ENCODE measurements at regions not wholly inside any gene's neighbourhood (a gene's known extent, or its start where the extent isn't known, plus 50 kb on each side); places are given as distances from the start of the nearest gene placed in this dataset.

DNA sequence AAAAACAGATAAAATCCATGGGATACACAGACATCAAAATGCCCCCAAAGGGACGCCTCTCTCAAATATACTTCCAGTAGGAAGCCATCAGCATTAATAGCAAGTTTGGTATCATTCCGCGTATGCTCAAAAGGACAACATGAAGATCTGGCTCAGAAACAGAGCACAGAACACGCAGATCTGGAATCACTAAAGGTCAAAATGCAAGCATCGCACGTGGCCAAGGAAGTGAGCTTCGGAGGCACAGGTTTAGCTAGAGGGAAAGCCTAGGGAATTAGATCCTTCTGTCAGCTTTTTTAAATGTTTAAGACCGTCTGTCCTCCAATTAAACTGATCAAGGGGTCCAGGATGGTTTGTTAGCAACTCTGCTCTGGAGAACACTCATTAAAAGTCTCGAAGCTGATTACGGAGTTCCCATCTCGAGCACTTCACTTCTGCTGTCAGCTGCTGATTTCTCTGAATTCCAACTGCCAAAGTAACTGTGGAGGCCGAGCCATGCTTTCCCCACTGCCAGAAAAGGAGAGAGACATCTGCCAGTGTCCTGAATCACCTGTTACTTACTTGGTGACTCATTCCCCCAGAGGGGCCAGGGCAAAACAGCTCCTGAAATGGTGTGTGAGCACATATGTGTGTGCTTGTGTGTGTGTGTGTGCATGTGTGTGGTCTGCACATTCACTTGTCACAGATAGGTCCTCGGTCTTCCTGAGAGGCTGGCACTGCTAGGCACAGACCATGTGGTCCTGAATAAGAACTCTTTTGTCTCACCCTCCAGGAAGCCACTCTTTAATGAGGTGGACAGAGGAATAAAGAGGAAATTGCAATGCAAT, 177.7 kb upstream of the PPARGC1A start:
- H3K4me3 ChIP-seq (ENCODE audit: low read length) = no peak overlapping the region
- H3K27me3 ChIP-seq (ENCODE audit: control insufficient read depth, insufficient read depth, low read length) = no peaks in the 10 kb centered on the region
- H3K4me1 ChIP-seq (ENCODE audit: control insufficient read depth, insufficient read depth, low read length) = no peaks in the 10 kb centered on the region
- no peaks in the 10 kb centered on the region for H3K9me3 ChIP-seq (ENCODE audit: control insufficient read depth, low read length)
- no peak overlapping the region for H3K9ac ChIP-seq (ENCODE audit: low read length)
- H3K36me3 ChIP-seq (ENCODE audit: control insufficient read depth, insufficient read depth, low read length) = no peaks in the 10 kb centered on the region

DNA sequence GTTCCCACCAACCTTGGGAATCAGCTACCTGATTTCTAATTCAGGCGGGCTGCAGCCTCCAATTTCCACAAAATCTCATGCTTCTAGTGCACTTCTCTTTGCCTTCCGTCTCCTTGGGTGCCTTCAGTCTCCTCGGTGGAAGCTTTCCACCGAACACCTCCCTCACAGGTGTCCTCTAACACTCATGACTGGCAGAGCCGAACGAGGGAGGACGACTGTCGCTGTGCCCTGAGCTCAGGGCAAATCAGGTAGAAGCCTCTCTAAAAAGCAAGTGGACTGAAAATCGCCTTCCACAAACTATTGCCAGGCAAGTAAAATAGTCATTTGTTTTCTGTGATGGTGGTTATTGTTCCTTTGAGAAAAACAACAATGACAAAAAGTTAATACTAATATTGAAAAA, 176.1 kb upstream of the PPARGC1A start:
- Histone ChIP-seq H3K4me1 (ENCODE audit: control insufficient read depth, insufficient read depth, low read length) (no peaks in the 10 kb centered on the region), H3K36me3 (ENCODE audit: control insufficient read depth, insufficient read depth, low read length) (no peaks in the 10 kb centered on the region), H3K4me3 (ENCODE audit: low read length) (no peak overlapping the region), H3K9ac (ENCODE audit: low read length) (no peak overlapping the region), H3K27me3 (ENCODE audit: control insufficient read depth, insufficient read depth, low read length) (no peaks in the 10 kb centered on the region), H3K9me3 (ENCODE audit: control insufficient read depth, low read length) (no peaks in the 10 kb centered on the region)

DNA sequence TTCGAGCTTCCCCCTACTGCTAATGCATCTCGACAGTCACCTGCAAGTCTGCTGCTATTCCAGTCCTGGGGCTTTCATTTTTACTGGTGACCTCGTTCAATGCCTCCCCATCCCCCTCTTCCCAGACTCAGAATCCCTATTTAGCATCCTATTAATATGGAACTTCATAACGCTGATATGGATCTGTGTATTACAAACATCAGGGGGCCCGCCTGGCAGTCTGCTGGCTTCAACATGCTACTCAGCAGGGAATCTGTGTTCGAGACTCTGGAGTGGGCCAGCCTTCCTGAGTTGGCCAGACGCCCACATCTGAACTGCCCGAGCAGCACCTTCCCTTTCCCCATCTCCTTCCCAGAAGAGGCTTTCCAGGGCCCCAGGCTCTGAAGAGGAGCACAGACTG, 173.9 kb upstream of the PPARGC1A start:
- Histone ChIP-seq H3K36me3 (ENCODE audit: control insufficient read depth, insufficient read depth, low read length) (no peaks in the 10 kb centered on the region), H3K4me1 (ENCODE audit: control insufficient read depth, insufficient read depth, low read length) (no peaks in the 10 kb centered on the region), H3K4me3 (ENCODE audit: low read length) (no peak overlapping the region), H3K9ac (ENCODE audit: low read length) (no peak overlapping the region), H3K9me3 (ENCODE audit: control insufficient read depth, low read length) (no peaks in the 10 kb centered on the region), H3K27me3 (ENCODE audit: control insufficient read depth, insufficient read depth, low read length) (no peaks in the 10 kb centered on the region)

DNA sequence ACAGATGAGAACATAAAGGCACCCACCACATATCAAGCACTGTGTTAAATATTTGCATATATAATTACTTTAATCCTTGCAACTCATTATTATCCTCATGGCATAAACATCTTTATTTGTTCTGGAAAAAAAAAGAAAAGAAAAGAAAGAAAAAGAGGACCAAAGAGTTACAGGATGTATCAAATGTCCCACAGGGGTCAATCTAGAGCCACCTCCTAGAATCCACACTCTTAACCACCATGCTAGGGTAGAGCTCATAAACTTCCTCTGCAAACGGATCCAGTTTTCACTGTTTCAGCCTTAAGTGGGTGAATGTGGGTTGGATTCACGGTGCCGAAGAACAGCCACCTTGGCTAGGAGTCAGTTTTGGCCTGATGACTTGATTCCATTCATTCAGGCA, 171.1 kb upstream of the PPARGC1A start:
- Histone ChIP-seq H3K9me3 (ENCODE audit: control insufficient read depth, low read length) (no peaks in the 10 kb centered on the region), H3K4me3 (ENCODE audit: low read length) (no peak overlapping the region), H3K9ac (ENCODE audit: low read length) (no peak overlapping the region), H3K36me3 (ENCODE audit: control insufficient read depth, insufficient read depth, low read length) (no peaks in the 10 kb centered on the region), H3K4me1 (ENCODE audit: control insufficient read depth, insufficient read depth, low read length) (no peaks in the 10 kb centered on the region), H3K27me3 (ENCODE audit: control insufficient read depth, insufficient read depth, low read length) (no peaks in the 10 kb centered on the region)

DNA sequence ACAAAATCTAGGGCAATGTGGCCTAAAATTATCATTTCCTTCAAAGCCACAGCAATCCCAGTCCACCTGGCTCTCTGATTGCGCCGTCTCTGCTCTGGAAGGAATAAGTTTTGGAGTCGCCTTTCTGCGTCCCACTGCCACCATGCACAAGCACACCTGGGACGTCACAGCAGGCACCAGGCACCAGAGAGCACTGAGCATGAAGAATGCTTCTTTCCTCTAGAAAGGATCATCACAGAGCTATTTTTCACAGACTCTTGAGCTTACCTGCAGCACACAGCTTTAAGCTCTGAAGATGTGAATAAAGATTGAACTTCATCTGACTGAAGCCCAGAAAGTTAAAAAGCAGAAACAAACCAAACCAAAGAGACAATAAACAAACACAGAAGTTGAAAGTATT, 170.0 kb upstream of the PPARGC1A start:
- Histone ChIP-seq H3K36me3 (ENCODE audit: control insufficient read depth, insufficient read depth, low read length) (no peaks in the 10 kb centered on the region), H3K4me3 (ENCODE audit: low read length) (no peak overlapping the region), H3K27me3 (ENCODE audit: control insufficient read depth, insufficient read depth, low read length) (no peaks in the 10 kb centered on the region), H3K9me3 (ENCODE audit: control insufficient read depth, low read length) (no peaks in the 10 kb centered on the region), H3K4me1 (ENCODE audit: control insufficient read depth, insufficient read depth, low read length) (no peaks in the 10 kb centered on the region), H3K9ac (ENCODE audit: low read length) (no peak overlapping the region)

DNA sequence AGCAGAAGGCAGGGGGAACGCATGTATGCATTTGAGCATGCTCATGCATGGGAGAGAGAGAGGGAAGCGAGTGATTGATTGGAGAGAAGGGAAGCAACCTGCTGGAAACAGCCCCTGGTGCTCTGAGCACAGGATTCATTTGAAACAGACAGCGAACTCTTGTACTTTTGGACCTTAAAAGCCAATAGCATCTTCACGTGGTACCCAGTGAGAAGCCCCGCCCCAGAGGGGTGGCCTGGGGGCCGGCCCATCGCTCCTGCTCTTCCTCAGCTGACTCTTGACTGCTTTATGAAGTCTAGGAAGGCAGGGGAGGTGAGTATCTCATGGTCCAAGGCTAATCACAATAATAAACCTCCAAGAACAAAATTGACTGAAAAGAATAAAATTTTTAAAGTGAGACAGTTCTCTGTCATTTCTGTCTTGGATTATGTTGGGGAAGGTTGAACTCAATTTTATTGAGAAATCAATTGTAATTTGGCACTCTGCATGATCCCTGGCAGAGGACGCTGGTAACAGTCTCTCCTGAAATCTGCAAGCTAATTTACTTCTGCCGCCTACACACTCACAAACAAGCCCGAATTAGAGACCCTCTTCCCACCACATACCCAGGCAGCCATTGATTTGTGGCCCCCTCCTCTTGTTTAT, 168.2 kb upstream of the PPARGC1A start:
- Histone ChIP-seq H3K36me3 (ENCODE audit: control insufficient read depth, insufficient read depth, low read length) (no peaks in the 10 kb centered on the region), H3K4me3 (ENCODE audit: low read length) (no peak overlapping the region), H3K9ac (ENCODE audit: low read length) (no peak overlapping the region), H3K9me3 (ENCODE audit: control insufficient read depth, low read length) (no peaks in the 10 kb centered on the region), H3K27me3 (ENCODE audit: control insufficient read depth, insufficient read depth, low read length) (no peaks in the 10 kb centered on the region), H3K4me1 (ENCODE audit: control insufficient read depth, insufficient read depth, low read length) (no peaks in the 10 kb centered on the region)

DNA sequence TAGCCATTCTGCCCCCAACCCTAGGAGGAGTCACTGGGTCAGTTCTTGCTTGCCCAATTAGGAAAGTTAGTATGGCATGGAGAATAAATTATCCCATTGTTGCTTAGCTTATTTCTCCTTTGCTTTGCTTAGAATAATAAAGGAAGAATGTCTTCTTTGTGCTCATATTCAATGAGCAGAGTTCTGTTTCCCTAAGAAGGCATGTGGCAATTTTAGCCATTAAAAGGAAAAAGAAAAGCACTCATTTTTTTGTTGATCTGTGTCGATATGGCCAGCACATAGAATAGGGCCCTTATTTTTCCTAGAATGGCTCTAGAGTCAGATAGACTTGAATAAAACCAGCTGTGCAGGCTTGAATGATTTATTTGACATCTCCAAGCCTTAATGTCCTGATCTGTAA, 166.4 kb upstream of the PPARGC1A start:
- H3K36me3 ChIP-seq (ENCODE audit: control insufficient read depth, insufficient read depth, low read length) = no peaks in the 10 kb centered on the region
- no peak overlapping the region for H3K4me3 ChIP-seq (ENCODE audit: low read length)
- no peaks in the 10 kb centered on the region for H3K9me3 ChIP-seq (ENCODE audit: control insufficient read depth, low read length)
- no peak overlapping the region for H3K9ac ChIP-seq (ENCODE audit: low read length)
- no peaks in the 10 kb centered on the region for H3K4me1 ChIP-seq (ENCODE audit: control insufficient read depth, insufficient read depth, low read length)
- no peaks in the 10 kb centered on the region for H3K27me3 ChIP-seq (ENCODE audit: control insufficient read depth, insufficient read depth, low read length)

DNA sequence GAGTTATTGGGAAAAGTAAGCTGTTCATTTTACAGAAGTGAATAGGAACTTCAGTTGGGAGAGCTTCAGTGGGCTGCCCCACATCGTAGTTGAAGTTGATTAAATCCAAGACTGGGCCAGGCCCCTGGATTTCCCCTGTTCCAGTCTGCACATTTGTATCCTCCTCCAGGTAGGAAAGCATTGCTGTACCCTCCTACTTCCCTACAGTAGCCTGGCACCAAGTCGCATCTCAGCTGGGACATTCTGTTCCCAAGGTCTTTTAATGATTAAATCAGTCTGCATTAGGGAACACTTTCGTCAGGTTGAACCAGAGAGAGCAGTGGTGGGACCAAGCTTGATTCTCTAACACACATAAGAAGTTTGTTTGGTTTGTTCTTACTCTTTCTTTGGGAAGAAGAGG, 165.8 kb upstream of the PPARGC1A start:
- no peak overlapping the region for H3K9ac ChIP-seq (ENCODE audit: low read length)
- H3K36me3 ChIP-seq (ENCODE audit: control insufficient read depth, insufficient read depth, low read length) = no peaks in the 10 kb centered on the region
- H3K27me3 ChIP-seq (ENCODE audit: control insufficient read depth, insufficient read depth, low read length) = no peaks in the 10 kb centered on the region
- H3K4me1 ChIP-seq (ENCODE audit: control insufficient read depth, insufficient read depth, low read length) = no peaks in the 10 kb centered on the region
- no peaks in the 10 kb centered on the region for H3K9me3 ChIP-seq (ENCODE audit: control insufficient read depth, low read length)
- no peak overlapping the region for H3K4me3 ChIP-seq (ENCODE audit: low read length)

DNA sequence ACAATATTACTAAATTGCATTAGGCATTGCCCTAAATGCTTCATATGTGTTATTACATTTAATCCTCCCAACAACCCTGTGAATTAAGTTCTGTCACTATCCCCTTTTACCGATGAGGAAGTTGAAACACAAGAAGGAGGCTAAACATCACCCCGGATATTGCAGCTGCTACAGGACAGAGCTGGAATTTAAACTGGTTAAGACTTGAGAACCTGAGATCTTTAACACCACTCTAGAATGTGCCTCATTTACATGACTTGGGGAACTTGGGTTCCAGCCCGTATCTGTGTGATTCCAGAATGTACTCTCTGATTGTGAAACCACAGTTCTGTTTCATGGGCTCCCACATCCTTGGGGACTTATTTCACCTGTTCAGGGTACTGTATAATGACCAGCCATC, 165.1 kb upstream of the PPARGC1A start:
- no peaks in the 10 kb centered on the region for H3K9me3 ChIP-seq (ENCODE audit: control insufficient read depth, low read length)
- no peaks in the 10 kb centered on the region for H3K36me3 ChIP-seq (ENCODE audit: control insufficient read depth, insufficient read depth, low read length)
- H3K27me3 ChIP-seq (ENCODE audit: control insufficient read depth, insufficient read depth, low read length) = no peaks in the 10 kb centered on the region
- H3K4me3 ChIP-seq (ENCODE audit: low read length) = no peak overlapping the region
- no peak overlapping the region for H3K9ac ChIP-seq (ENCODE audit: low read length)
- no peaks in the 10 kb centered on the region for H3K4me1 ChIP-seq (ENCODE audit: control insufficient read depth, insufficient read depth, low read length)

DNA sequence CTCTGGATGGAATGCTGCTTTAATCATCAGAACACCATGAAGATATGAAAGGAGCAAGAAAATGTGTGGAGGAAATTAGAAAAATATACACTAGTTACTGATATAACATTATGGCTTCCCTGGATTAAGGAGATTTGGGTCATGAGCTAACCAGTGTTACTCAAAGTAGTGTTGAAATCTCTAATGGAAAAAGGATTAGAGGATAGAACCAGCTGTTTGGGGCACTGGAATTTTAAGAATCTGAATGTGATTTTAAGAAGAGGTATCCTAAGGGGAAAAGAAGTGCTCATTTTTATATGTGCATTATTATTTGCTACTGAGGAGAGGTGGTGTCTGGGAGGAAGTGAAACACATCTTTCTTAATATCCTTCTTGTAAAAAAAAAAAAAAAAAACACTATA, 164.1 kb upstream of the PPARGC1A start:
- Histone ChIP-seq H3K9ac (ENCODE audit: low read length) (no peak overlapping the region), H3K36me3 (ENCODE audit: control insufficient read depth, insufficient read depth, low read length) (no peaks in the 10 kb centered on the region), H3K27me3 (ENCODE audit: control insufficient read depth, insufficient read depth, low read length) (no peaks in the 10 kb centered on the region), H3K4me3 (ENCODE audit: low read length) (no peak overlapping the region), H3K4me1 (ENCODE audit: control insufficient read depth, insufficient read depth, low read length) (no peaks in the 10 kb centered on the region), H3K9me3 (ENCODE audit: control insufficient read depth, low read length) (no peaks in the 10 kb centered on the region)

DNA sequence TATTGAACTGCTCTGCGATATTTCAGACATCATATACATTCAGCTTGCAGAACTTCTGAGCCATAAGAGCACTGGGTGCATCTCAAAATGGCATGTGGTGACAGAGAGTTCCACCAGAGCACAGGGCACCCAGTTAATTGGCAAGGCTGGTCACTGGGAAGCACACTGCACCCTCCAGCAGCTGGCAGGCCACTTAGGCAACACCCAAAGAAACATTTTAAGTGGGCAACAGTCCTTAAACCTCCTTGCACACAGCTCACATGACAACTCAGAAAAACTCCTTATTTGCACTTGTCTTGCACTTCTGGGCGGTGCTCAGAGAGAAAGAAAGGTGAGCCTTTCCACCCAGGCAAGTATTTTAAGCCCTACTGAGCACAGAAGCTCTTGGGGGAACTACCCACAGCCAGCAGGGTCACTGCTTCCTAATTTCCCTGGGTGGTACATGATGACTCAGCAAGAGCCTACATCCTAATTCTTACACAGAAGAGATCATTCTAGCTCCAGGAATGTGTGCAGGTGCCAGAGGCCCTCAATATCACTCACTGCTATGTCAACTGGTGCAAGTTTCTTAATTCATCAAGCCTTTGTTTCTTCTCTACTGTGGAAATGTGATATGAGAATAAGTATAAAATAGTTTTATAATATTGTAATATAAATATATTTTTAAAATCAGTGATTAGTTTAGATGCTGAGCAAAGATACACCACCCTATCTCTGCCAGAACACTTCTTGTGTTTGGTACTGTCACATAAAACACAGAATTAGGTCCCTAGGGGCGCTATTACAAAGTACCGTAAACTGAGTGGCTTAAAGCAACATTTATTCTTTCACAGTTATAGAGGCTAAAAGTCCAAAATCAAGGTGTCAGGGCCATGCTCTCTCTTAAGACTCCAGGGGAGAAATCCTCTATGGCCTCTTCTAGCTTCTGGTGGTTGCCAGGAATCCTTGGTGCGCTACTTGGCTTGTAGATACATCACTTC, 155.1 kb upstream of the PPARGC1A start:
- no peaks in the 10 kb centered on the region for H3K9me3 ChIP-seq (ENCODE audit: control insufficient read depth, low read length)
- H3K27me3 ChIP-seq (ENCODE audit: control insufficient read depth, insufficient read depth, low read length) = no peaks in the 10 kb centered on the region
- no peak overlapping the region for H3K4me3 ChIP-seq (ENCODE audit: low read length)
- H3K4me1 ChIP-seq (ENCODE audit: control insufficient read depth, insufficient read depth, low read length) = no peaks in the 10 kb centered on the region
- H3K9ac ChIP-seq (ENCODE audit: low read length) = no peak overlapping the region
- no peaks in the 10 kb centered on the region for H3K36me3 ChIP-seq (ENCODE audit: control insufficient read depth, insufficient read depth, low read length)

DNA sequence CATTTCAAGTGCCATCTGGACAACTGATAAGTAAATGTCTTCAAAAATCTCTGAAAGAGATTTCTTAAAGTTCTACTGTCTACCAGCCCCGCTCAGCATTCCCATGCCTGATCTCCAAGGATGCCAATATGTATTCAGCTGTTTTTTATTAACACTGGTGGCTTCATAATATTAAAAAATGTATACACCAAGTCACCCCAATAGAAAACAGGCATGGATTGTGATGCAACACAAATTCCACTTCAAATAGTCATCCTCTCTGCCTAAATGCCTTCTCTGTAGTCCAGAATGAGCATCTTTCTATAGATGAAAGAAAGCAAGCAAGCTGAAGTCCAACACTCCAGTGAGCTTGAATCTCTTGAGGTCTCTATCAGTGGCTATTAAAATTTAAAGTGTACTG, 152.2 kb upstream of the PPARGC1A start:
- H3K9ac ChIP-seq (ENCODE audit: low read length) = no peak overlapping the region
- H3K4me1 ChIP-seq (ENCODE audit: control insufficient read depth, insufficient read depth, low read length) = no peaks in the 10 kb centered on the region
- H3K27me3 ChIP-seq (ENCODE audit: control insufficient read depth, insufficient read depth, low read length) = no peaks in the 10 kb centered on the region
- H3K36me3 ChIP-seq (ENCODE audit: control insufficient read depth, insufficient read depth, low read length) = no peaks in the 10 kb centered on the region
- no peaks in the 10 kb centered on the region for H3K9me3 ChIP-seq (ENCODE audit: control insufficient read depth, low read length)
- no peak overlapping the region for H3K4me3 ChIP-seq (ENCODE audit: low read length)

Measured in mucosa of stomach (tissue), 1 donor.